Upper lobe of left lung (tissue), 4 donors: ENCODE measurements at regions not wholly inside any gene's neighbourhood (a gene's known extent, or its start where the extent isn't known, plus 50 kb on each side); places are given as distances from the start of the nearest gene placed in this dataset.

Source experiments
- CTCF ChIP-seq, 6 experiments: fragments of 450-650 bp in 4 of 6; fragments of 200-600 bp in 2 of 6; sonication (generic) in 2 of 6; IDR thresholded peaks; one replicate each; pipeline ENCODE4 v1.5.1; 2016 to 2019; ENCODE audit warnings: antibody characterized with exemption in 6 of 6
- EP300 ChIP-seq, 4 donors: sonication (generic); formaldehyde crosslinking; IDR thresholded peaks; one replicate each; pipeline ENCODE4 v1.5.1; 2017; ENCODE audit warnings: antibody characterized with exemption in 4 of 4, control low read depth in 2 of 4
- POLR2A ChIP-seq, 4 donors: fragments of 450-650 bp; IDR thresholded peaks; one replicate each; pipeline ENCODE4 v1.5.1; 2016 to 2017; ENCODE audit warnings: antibody characterized with exemption in 4 of 4, mild to moderate bottlenecking in 2 of 4
- POLR2AphosphoS5 ChIP-seq, 2 donors: sonication (generic); formaldehyde crosslinking; IDR thresholded peaks; one replicate each; pipeline ENCODE4 v1.5.1; 2017; ENCODE audit warnings: antibody characterized with exemption in 2 of 2

GRCh38 chr1:54485416-54485815 is 62.6 kb upstream of the ACOT11 start:
- TF ChIP-seq CTCF (IDR thresholded peaks at IDR 0.05) (no peak), POLR2AphosphoS5 (IDR thresholded peaks at IDR 0.05) (no peak), EP300 (IDR thresholded peaks at IDR 0.05) (no peak), POLR2A (IDR thresholded peaks at IDR 0.05) (no peak)
